MM.1S (cell line): ENCODE measurements at regions not wholly inside any gene's neighbourhood (a gene's known extent, or its start where the extent isn't known, plus 50 kb on each side); places are given as distances from the start of the nearest gene placed in this dataset.

ENCODE experiments used
- CTCF ChIP-seq: fragments of 300-600 bp; sonication (generic); IDR thresholded peaks from 2 replicates; pipeline ENCODE4 v1.5.1; 2016; ENCODE audit warnings: antibody characterized with exemption, low read length, mixed read lengths
- EZH2phosphoT487 ChIP-seq: fragments of 300-600 bp; sonication (generic); IDR thresholded peaks from 2 replicates; pipeline ENCODE4 v1.6.1; 2018; ENCODE audit warnings: antibody characterized with exemption, low read length

GRCh38 chr4:84338367-84338766, 160.7 kb downstream of the NKX6-1 start:
- TF ChIP-seq CTCF (no peak), EZH2phosphoT487 (no peak)
